ENCODE measurements at regions not wholly inside any gene's neighbourhood (a gene's known extent, or its start where the extent isn't known, plus 50 kb on each side); places are given as distances from the start of the nearest gene placed in this dataset.

DNA sequence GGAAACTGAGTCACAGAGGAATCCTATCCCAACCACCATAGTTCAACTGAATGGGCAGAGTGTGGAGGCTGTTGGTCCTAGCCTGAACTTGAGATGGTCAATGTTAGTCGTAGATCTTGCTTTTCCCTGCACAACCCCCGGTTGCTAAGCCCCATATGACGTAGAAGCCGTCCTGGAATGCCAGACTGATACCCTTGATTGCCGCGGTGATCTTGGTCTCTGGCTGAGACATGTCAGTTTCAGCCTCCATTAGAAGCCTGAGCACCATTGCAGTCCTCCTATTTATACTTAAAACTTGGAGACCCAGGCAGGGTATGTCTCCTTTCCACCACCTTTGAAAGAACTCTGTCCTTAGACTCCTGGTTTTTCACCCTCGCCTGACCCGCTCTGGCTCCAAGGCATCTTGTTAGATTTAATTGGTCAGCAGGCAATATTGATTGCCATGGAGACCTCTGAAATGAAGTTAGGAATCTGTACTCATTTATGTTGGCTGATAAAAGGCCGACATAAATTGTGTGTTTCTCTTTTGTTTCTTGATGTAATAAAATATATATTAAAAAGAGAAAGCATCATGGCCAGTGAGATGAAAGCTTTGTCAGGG lies 53.4 kb downstream of the RPLP1 start:
- no peak for DNase-seq (ENCODE audit: low spot score)

DNA sequence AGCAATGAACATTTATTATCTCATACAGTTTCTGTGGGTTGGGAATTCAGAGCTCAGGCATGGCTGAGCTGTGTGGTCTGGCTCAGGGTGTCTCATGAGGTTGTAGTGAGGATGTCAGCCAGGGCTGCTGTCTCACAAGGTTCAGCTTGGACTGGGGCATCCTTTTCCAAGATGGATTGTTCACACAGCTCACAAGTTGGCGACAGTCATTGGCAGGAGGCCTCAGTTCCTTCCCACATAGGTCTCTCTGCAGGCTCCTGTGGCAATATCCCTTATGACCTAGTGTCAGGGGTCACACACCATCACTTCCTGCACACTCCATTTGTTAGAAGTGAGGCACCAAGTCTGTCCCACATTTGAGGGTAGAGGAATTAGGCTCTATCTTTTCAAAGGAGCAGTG lies 56.0 kb downstream of the RPLP1 start:
- DNase-seq (ENCODE audit: low spot score): no peak

DNA sequence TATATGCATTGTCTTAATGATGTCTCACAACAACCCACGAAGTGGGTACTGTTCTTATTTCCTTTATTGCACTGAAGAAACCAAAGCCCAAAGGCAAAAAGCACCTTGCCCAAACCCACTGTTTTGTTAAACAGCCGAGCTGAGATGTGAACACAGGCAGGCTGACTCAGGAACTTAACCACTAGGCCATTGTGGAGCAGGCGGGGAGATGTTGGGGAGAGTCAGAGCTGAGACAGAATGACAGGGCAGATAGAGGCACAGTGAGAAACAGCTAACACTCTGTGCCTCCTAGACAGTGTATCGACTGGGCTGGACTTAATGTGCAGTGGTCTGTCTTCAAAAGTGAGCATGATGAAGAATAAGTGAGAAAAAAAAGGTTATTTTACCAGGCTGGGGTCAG lies 56.5 kb downstream of the RPLP1 start:
- DNase-seq (ENCODE audit: low spot score): no peak

DNA sequence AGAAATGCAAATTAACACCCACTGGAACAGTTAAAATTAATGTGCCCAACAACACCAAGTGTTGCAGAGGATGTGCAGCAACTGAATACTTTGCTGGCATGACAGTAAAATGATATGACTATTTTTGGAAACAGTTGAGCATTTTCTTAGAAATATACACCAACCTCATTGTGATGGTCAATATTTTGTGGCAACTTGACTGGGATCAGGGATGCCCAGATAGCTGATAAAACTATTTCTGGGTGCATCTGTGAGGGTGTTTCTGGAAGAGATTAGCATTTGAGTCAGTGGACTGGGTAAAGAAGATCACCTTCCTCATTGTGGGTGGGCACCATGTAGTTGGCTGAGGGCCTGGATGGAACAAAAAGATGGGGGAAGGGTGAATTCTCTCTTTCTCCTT lies 57.9 kb downstream of the RPLP1 start:
- DNase-seq (ENCODE audit: low spot score): no peak

DNA sequence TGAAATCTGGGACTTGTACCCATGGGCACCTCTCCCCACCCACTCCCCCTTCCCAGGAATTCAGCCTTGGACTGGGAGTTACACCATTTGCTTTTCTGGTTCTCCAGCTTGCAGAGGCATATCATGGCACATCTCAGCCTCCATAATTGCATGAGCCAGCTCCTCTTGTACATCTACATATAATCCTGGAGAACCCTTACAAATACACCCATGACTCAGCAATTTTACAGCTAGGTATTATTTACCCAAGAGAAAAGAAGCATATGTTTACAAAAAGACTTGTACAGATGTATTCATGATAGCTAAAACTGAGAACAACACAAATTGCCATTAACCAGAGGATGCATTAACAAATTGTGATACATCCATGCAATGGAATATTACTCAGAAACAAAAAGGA lies 58.4 kb downstream of the RPLP1 start:
- DNase-seq (ENCODE audit: low spot score): no peak

DNA sequence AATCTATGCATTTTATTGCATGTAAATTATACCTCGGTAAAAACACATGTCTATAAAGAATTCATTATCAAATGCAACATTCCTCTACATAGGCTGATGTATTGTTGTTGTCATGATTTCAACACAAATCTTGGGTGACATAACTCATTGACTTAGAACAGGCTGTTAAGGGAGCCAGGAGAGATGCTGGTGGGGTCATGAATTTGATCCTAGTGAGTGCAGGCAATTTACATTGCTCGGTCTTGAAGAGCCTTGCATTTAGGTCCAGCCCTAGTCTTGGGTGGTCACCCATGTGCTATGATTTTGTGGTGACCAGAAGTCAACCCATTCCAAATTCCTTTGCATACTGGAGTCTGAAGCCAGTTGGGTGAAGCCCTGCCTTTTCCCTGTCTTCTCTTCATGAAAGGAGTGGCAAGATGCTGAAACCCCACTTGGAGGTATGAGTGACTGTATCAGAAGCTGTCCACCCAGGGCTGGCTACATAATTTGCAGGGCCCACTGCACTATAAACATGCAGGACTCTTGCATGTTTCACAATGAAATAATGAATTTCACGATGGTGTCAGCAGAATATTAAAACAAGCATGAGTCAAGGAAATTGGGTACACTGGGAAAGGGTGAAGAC lies 59.2 kb downstream of the RPLP1 start:
- no peak for DNase-seq (ENCODE audit: low spot score)

DNA sequence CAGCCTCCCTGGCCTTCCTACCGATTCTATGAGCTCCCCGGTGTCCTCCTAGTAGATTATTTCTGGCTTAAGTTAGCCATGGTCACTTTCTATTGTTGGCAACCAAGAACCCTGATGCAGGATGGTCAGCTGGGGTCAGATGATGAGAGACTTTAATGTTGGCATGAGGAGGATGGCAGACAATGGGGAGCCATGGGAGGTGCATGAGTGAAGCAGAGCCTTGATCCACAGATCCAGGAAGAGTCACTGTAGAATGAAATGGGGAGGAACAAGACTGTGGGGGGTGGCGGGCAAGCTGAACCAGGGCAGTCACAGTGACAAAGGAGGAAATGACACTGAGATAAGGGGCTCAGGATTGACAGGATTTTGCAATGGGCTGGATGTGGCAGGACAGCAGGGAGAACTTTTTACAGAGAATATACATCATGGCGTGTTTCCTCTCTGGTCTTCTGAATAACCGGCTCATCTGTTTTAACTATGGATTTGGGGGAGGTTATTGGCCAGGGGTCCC lies 60.9 kb downstream of the RPLP1 start:
- DNase-seq (ENCODE audit: low spot score): no peak

DNA sequence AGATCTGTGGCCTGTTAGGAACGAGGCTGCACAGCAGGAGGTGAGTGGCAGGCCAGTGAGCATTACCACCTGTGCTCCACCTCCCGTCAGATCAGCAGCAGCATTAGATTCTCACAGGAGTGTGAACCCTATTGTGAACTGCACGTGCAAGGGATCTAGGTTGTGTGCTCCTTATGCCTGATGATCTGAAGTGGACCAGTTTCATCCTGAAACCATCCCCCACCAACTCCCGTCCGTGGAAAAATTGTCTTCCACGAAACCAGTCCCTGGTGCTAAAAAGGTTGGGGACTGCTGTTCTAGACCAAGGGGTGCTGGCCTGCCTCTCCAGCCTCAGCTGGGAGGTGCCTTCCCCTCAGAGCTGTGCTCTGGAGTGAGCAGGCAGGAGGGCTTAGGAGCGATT lies 61.4 kb downstream of the RPLP1 start:
- no peak for DNase-seq (ENCODE audit: low spot score)

DNA sequence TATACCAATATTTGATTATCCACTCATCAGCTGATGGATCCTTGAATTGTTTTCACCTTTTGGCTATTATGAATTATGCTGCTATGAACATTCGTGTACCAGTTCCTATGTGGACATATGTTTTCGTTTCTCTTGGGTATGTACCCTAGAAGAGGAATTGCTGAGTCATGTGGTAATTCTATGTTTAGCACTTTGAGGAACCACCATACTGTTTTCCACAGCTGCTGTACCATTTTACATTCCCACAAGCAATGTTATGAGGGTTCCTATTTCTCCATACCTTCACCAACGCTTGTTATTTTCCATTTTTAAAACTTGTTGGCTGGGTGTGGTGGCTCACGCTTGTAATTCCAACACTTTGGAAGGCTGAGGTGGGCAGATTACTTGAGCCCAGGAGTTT lies 62.9 kb downstream of the RPLP1 start:
- DNase-seq (ENCODE audit: low spot score): no peak

DNA sequence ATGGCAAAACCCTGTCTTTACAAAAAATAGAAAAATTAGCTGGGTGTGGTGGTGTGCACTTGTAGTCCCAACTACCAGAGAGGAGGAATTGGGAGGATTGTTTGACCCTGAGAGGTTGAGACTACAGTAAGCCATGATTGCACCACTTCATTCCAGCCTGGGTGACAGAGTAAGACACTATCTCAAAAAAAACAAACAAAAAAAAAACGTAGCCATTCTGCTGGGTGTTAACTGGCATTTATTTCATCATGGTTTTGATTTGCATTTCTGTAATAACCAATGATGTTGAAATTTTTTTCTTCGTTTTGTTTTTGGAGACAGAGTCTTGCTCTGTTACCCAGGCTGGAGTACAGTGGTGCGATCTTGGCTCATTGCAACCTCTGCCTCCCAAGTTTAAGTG lies 63.3 kb downstream of the RPLP1 start:
- no peak for DNase-seq (ENCODE audit: low spot score)

DNA sequence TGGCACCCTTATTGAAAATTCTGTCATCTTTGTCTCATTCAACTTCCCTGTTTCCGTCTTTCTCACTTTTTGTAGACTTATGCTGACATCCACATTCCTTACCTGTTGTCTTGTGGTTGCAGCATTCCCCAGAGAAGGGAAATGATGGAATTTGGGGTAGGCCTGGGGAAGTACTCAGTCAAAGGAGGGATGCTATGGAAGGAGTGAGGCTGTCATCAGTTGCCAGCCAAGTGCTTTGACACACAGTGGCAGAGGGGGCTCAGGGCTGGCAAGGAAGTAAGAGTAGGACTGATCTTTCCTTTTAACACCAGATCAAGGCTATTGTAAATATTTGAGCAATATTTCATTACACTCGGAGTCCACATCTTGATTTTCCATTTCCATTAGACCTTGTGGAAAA lies 64.4 kb downstream of the RPLP1 start:
- no peak for DNase-seq (ENCODE audit: low spot score)

DNA sequence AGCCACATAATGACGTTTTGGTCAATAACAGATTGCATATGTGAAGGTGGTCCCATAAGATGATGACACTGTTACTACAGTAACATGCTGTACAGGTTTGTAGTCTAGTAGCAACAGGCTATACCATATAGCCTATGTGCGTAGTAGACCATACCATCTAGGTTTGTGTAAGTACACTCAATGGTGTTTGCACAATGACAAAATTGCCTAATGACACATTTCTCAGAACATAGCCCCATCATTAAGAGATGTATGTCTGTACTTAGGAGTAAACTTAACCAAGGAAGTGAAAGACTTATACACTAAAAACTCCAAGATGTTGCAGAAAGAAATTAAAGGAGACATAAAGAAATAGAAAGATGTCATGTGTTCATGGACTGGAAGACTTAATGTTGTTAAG lies 66.2 kb downstream of the RPLP1 start:
- no peak for DNase-seq (ENCODE audit: low spot score)

DNA sequence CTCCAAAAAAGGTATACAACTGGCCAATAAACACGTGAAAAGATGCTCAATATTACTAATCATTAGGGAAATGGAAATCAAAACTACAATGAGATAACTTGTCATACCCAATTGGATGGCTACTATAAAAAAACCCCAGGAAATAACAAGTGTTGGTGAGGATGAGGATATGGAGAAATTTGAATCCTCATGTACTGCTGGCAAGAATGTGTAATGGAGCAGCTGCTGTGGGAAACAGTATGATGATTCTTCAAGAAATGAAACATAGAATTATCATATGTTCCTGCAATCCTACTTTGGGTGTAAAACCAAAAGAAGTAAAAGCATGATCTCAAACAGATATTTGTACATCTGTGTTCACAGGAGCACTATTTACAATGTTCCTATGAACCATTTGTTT lies 67.4 kb downstream of the RPLP1 start:
- DNase-seq (ENCODE audit: low spot score): no peak

DNA sequence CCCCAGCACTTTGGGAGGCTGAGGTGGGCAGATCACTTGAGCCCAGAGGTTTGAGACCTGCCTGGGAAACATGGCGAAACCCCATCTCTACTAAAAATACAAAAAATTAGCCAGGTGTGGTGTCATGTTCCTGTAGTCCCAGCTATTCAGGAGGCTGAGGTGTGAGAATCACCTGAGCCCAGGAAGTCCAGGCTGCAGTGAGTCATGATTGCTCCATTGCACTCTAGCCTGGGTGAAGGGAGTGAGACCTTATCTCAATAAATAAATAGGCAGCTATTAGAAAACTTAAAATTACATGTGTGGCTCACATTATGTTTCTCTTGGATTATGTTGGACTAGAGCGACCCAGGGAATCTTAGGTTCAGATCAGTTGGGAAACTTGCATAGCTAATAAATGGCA lies 69.7 kb downstream of the RPLP1 start:
- no peak for DNase-seq (ENCODE audit: low spot score)

DNA sequence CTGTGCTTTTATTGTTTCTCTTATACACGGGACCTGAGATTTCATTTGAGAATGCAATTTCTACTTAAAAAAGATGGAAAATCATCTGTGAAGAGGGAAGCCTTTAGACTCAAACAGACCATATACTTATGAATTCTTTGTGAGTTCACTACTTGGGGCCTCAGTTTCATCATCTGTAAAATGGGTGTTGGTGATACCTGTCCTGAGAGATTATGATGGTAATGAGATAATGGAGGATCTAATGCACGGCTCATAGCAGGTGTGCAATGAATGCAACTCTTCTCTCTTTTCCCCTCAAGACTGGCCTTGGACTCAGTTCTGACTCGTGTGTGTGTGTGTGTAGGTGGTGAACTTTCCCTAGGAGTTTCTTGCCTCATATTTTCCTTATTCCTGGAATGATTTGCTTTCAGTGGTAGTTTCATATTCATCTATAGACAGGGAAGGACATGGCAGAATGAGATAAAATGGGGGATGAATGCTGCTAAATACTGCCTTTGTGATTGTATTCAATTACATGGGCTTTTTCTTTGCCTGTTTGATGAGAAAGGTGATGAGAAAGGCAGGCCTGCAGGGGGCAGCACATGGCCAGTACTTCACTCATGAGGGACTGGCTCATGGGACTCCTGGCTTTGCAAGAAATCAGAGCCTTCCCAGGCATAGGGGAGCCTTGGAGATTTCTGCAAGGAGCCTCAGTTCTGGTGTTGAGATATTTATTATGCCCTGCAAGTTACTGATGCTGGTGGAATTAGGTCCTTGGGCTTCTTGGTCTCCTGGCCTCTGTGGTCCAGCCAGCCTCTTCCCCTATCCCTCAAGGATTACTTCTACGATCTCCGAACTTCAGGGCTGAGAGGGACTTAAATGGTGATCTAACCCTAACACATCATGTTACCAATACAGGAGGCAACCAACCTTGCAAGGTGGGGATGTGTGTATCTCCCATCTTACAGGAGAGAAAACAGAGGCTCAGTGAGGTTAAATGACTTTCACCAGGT lies 70.7 kb downstream of the RPLP1 start:
- peak; percentile 34 for DNase-seq (ENCODE audit: low spot score)

DNA sequence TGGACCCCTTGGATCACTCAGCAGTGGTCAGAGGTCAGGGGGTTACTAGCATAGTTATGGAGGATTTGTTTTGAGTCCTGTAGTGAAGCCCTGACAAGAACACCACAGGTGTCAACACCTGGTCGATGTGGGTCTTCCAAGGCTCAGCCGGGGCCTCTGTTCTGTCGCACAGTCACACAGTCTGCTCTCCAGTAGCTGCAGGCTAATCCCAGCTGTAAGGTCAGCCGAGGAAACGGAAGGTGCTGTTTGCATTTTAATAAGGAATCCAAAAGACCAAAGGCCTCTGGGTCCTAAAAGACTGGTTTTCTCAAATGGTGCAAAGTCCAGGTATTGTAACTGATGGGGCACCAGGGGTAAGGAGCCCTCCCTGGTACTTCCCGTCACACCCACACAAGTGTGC lies 71.7 kb downstream of the RPLP1 start:
- DNase-seq (ENCODE audit: low spot score): no peak

DNA sequence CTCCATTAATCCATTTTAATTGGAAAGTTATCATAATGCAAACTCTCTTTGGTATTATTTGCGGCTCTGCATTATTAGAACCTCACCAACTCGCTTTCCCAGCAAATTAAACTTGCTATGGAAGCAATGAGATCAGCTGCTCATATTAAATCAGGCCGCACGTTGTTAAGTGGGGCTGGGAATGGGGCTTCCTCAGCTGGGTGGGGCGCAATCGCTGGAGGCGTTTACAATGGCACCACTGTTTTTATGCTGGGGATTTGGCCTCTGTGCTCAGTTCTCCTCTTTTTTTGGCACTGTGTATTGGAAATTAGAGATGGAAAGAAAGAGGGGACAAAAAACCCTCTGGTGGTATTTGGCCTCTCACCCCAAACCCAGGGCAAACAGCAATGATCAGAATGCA lies 72.2 kb downstream of the RPLP1 start:
- no peak for DNase-seq (ENCODE audit: low spot score)

DNA sequence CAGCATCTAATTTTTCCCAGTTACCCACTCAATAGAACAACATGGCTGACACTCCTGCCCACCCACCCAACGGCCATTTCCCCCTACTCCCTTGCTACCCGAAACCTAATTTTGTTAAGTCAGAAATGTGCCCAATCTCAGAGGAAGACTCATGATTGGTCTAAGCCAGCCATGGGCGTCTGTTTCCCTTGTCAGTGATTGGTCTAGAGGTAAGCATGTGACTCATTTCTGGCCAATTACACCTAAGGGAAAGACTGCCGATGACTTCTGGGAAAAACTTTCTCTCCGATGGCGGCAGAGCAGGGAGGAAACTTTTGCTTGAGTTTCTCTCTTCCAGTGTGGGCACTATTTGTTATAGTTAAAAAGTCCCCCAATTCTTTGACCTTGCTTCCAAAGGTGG lies 72.9 kb downstream of the RPLP1 start:
- DNase-seq (ENCODE audit: low spot score): no peak

DNA sequence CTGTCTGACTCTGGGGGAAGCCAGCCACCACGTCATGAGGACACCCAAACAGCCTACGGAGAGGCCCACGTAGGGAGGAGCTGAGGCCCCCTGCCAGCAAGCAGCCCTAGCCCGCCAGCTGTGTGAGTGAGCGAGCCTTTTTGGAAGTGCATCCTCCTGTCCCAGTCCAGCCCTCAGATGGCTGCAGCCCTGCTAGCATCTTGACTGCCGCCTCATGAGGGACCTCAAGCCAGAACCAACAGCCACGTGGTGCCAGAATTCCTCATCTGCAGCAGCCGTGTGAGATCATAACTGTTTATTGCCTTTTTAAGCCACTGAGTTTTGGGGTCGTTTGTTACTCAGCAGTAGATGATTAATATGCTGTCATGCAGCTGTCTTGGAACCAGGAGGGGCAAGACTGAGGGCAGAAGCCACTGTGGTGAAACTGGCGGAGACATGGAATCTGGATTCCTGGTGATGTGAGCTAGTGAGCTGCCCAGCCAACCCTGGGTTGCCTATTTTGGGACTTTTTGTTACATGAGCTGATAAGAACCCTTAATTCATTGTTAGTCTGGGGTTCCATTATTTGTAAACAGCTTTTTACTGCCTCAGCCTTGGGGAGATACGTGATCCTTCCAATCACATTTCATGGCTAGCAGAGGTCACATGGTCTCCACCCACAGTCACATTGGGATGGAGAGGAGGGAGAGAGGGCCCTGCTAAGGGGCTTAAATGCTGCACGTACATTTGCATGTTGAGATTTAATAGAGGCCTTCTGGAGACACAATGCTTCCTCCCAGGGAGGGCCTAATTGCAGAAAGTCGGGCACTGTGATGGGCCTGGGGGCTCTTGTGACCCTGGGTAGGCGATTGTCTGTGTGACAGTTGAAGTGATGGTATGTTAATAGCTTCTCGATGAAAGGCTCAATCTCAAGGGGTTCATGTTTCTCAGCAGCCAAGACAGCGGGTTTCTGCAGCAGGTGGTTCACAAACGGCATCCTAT lies 73.8 kb downstream of the RPLP1 start:
- no peak for DNase-seq (ENCODE audit: low spot score)

DNA sequence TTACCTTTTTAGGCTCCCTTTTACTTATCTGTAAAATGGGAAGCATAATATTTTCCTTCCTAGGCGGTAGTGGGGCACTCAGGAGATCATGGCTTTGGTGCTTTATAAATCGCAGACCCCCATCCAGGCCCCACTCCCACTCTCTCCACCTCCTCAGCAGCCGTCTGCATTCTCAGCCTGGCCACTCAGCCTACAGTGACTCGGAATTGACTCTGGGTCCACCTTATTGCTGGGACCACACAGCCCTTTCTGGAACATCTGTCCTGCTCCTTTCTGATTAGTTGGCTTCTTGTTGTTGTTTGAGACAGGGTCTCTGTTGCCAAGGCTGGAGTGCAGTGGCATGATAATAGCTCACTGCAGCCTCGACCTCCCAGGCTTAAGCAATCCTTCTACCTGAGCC lies 76.5 kb downstream of the RPLP1 start:
- no peak for DNase-seq (ENCODE audit: low spot score)

DNA sequence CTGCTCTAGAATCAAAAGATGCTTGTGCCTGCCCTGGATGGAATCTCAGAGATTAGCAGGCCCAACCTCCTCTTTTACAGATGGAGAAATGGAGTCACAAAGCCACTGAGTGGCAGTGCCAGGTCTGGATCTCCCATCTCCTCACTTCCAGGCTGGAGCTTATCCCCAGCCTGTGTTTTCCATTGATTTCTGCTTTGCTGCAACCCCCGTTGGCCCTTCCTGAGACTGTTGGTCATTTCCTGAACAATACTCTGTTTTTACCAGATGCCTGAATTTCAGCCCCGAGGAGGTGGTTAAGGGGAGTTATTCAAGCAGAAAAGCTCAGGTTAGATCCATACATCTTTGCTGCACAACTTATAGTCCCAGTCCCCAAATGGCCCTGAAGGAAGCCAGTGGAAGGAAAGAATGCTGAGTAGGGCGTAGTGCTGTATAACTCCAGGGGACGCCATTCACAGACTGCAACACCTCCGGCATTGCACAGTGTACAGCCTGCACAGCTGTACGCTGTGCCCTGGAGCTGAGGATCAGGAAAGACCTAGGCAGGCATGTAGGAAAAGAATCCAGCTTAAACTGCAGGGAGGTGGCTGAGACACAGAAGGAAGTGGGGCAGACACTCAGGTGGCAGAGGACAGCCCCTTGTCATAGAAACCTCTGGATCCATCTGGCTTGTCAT lies 77.5 kb downstream of the RPLP1 start:
- no peak for DNase-seq (ENCODE audit: low spot score)

Measured in COLO829 (cell line).